ENCODE measurements at regions not wholly inside any gene's neighbourhood (a gene's known extent, or its start where the extent isn't known, plus 50 kb on each side); places are given as distances from the start of the nearest gene placed in this dataset.

DNA sequence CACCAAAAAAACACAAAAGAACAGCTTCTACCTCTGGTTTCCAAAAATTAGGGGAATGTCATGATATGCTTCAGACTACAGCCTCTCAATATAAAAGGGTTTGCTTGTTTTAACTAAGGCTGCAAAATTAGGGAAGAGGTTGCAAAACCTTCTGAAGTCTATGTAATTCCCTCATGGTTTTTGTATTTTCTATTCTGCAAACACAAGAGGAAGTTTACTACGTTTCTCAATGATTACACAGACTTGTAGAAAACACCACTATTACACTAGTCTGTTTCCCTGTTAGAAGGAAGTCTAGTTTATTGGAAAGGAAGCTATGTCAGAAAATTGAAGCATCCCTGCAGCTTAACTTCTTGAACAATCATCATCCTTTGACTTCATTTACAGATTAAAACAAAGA lies 229.7 kb upstream of the FMN2 start:
- H3K4me3 ChIP-seq = no peak overlapping the region
- TF ChIP-seq, protein P1, sequence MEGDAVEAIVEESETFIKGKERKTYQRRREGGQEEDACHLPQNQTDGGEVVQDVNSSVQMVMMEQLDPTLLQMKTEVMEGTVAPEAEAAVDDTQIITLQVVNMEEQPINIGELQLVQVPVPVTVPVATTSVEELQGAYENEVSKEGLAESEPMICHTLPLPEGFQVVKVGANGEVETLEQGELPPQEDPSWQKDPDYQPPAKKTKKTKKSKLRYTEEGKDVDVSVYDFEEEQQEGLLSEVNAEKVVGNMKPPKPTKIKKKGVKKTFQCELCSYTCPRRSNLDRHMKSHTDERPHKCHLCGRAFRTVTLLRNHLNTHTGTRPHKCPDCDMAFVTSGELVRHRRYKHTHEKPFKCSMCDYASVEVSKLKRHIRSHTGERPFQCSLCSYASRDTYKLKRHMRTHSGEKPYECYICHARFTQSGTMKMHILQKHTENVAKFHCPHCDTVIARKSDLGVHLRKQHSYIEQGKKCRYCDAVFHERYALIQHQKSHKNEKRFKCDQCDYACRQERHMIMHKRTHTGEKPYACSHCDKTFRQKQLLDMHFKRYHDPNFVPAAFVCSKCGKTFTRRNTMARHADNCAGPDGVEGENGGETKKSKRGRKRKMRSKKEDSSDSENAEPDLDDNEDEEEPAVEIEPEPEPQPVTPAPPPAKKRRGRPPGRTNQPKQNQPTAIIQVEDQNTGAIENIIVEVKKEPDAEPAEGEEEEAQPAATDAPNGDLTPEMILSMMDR (IDR thresholded peaks at IDR 0.05; ENCODE audit: control extremely low read depth, extremely low read depth) = no peak
- H3K9me3 ChIP-seq (ENCODE audit: control insufficient read depth in 4 of 4, insufficient read depth in 3 of 4, low read length in 3 of 4) = peaks cover 0 to 3% (median 1%) of the 10 kb centered on the region in 4 donors
- H3K9ac ChIP-seq (ENCODE audit: insufficient read depth in 1 of 2, low read length in 2 of 2) = no peak overlapping the region
- no peaks in the 10 kb centered on the region for H3K4me1 ChIP-seq (ENCODE audit: control insufficient read depth in 5 of 5, insufficient read depth in 5 of 5, low read length in 5 of 5)
- DNase-seq = peak in 1 of 3 donors; percentile 4
- H3K36me3 ChIP-seq (ENCODE audit: control insufficient read depth in 4 of 4, insufficient read depth in 4 of 4, low read length in 4 of 4) = no peaks in the 10 kb centered on the region
- no peaks in the 10 kb centered on the region for H3K27me3 ChIP-seq (ENCODE audit: control insufficient read depth in 3 of 3, insufficient read depth in 3 of 3, low read length in 2 of 3)
- H3K27ac ChIP-seq (ENCODE audit: low read depth in 1 of 2, low read length in 1 of 2) = no peak overlapping the region
- 6 to 27% methylated on average over 1 of the region's 1 CpG for WGBS, 2 donors
- ATAC-seq (ENCODE audit: insufficient read depth, low FRiP score) = no peak

DNA sequence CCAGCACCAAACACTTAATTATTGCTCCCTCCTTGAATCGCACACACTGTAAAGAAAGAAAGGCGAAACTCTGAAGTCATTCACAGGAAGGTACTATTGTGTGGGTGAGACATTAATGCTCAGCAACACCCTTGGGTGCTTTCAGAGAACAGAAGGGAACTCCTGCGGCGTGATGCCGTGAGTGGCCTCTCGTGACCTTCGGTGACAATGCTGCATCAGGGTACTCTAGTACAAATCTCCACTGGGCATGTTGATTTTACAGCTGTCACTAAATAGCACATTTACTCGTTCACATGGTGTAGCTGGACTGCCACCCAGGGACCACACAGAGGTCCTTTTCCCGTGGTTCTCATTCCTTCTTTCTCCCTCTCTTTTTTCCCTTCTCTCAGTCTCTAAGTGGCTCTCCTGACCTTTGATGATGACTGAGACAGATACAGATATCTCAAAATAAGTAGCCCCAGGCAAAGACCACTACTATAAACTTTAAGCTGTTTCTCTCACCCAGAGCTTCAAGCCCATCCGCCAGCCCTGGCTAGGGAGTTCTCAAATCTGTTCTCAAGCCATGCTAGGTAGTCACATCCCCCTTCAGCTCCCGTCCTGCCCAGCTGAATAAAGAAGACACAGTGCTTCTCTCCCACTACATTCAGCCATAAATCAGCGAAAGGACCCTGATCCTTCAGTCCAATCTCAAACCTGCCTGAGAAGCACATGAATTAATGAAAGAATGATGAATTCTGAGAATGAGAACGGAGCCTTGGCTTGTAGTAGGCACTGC lies 223.4 kb upstream of the FMN2 start:
- no peak overlapping the region for H3K4me3 ChIP-seq
- TF ChIP-seq, protein P1 (IDR thresholded peaks at IDR 0.05; ENCODE audit: control extremely low read depth, extremely low read depth) = no peak
- no peak overlapping the region for H3K9ac ChIP-seq (ENCODE audit: insufficient read depth in 1 of 2, low read length in 2 of 2)
- H3K4me1 ChIP-seq (ENCODE audit: control insufficient read depth in 5 of 5, insufficient read depth in 5 of 5, low read length in 5 of 5) = peaks cover 0 to 3% (median 0%) of the 10 kb centered on the region in 5 donors
- H3K27me3 ChIP-seq (ENCODE audit: control insufficient read depth in 3 of 3, insufficient read depth in 3 of 3, low read length in 2 of 3) = no peaks in the 10 kb centered on the region
- peak in 1 of 3 donors; percentile 20 for DNase-seq
- H3K9me3 ChIP-seq (ENCODE audit: control insufficient read depth in 4 of 4, insufficient read depth in 3 of 4, low read length in 3 of 4) = peaks cover 0 to 3% (median 1%) of the 10 kb centered on the region in 4 donors
- no peaks in the 10 kb centered on the region for H3K36me3 ChIP-seq (ENCODE audit: control insufficient read depth in 4 of 4, insufficient read depth in 4 of 4, low read length in 4 of 4)
- 70 to 88% methylated on average over 13 of the region's 13 CpGs for WGBS, 2 donors
- no peak for ATAC-seq (ENCODE audit: insufficient read depth, low FRiP score)
- H3K27ac ChIP-seq (ENCODE audit: low read depth in 1 of 2, low read length in 1 of 2) = no peak overlapping the region

DNA sequence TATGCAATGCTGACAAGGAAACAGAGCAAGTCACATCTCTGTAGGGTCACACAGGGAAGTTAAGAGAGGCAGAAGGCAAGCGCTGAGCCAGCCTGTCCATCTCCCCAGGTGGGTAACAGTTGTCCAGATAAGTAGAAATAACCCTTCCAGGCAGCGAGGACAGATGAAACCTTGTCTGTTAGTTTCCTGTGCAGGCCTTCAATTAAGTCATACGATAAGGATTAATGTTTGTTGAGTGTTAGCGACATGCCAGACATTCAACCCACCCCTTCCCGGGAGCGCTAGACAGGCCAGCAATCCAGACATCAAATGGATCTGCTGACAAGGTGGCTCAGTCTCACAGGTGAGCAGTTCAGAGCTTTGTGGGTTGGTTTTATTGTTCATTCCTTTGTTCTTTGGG lies 221.5 kb upstream of the FMN2 start:
- H3K27me3 ChIP-seq (ENCODE audit: control insufficient read depth in 3 of 3, insufficient read depth in 3 of 3, low read length in 2 of 3) = no peaks in the 10 kb centered on the region
- no peaks in the 10 kb centered on the region for H3K36me3 ChIP-seq (ENCODE audit: control insufficient read depth in 4 of 4, insufficient read depth in 4 of 4, low read length in 4 of 4)
- 91 to 94% methylated on average over 6 of the region's 6 CpGs for WGBS, 2 donors
- H3K4me3 ChIP-seq = no peak overlapping the region
- peaks cover 0 to 3% (median 0%) of the 10 kb centered on the region in 5 donors for H3K4me1 ChIP-seq (ENCODE audit: control insufficient read depth in 5 of 5, insufficient read depth in 5 of 5, low read length in 5 of 5)
- H3K9me3 ChIP-seq (ENCODE audit: control insufficient read depth in 4 of 4, insufficient read depth in 3 of 4, low read length in 3 of 4) = peaks cover 0 to 2% (median 0%) of the 10 kb centered on the region in 4 donors
- ATAC-seq (ENCODE audit: insufficient read depth, low FRiP score) (no peak), DNase-seq (no peak)
- TF ChIP-seq, protein P1 (IDR thresholded peaks at IDR 0.05; ENCODE audit: control extremely low read depth, extremely low read depth) = no peak
- H3K27ac ChIP-seq (ENCODE audit: low read depth in 1 of 2, low read length in 1 of 2) = no peak overlapping the region
- H3K9ac ChIP-seq (ENCODE audit: insufficient read depth in 1 of 2, low read length in 2 of 2) = no peak overlapping the region

Measured in lung (tissue), 11 donors.